ENCODE measurements at regions not wholly inside any gene's neighbourhood (a gene's known extent, or its start where the extent isn't known, plus 50 kb on each side); places are given as distances from the start of the nearest gene placed in this dataset.

- TF ChIP-seq EZH2 (IDR thresholded peaks at IDR 0.05; ENCODE audit: borderline replicate concordance, insufficient read depth, low read depth, low read length, poor library complexity, severe bottlenecking) (no peak), CTCF (IDR thresholded peaks at IDR 0.05) (no peak)
Measured at GRCh38 chrX:122907375-122907774, 276.7 kb upstream of the GRIA3 start.

Measured in B cell (primary cell).